HG02763 (cell line): ENCODE measurements at regions not wholly inside any gene's neighbourhood (a gene's known extent, or its start where the extent isn't known, plus 50 kb on each side); places are given as distances from the start of the nearest gene placed in this dataset.
"Not testable (repeated sequence)": the region's sequence is repeated elsewhere in the genome, so short reads cannot be mapped to it uniquely, and the experiment has no call there.

Experiments used
- ATAC-seq: cut with Tn5 transposase; IDR thresholded peaks from one replicate; pipeline ENCODE4 v1.9.1; 2021; ENCODE audit warnings: mild to moderate bottlenecking, moderate library complexity; ENCODE audit not compliant: unreplicated experiment

GRCh38 chr4:63315651-63316050, 1093.6 kb downstream of the TECRL start:
- no peak for ATAC-seq

- ATAC-seq: no peak
Measured at GRCh38 chr4:63308697-63309096, 1100.6 kb downstream of the TECRL start.

GRCh38 chr4:63302792-63303191, 1106.5 kb downstream of the TECRL start:
- no peak for ATAC-seq

- ATAC-seq: no peak
Measured at GRCh38 chr4:63302078-63302477, 1107.2 kb downstream of the TECRL start.

GRCh38 chr4:63296773-63297172, 1112.5 kb downstream of the TECRL start:
- ATAC-seq: no peak

GRCh38 chr4:63275491-63275890, 1133.8 kb downstream of the TECRL start:
- no peak for ATAC-seq

- ATAC-seq: no peak
Measured at GRCh38 chr4:63269156-63269555, 1140.1 kb downstream of the TECRL start.

- ATAC-seq: no peak
Measured at GRCh38 chr4:63233671-63234070, 1175.6 kb downstream of the TECRL start.

GRCh38 chr4:63232058-63232457, 1177.2 kb downstream of the TECRL start:
- ATAC-seq: no peak

- no peak for ATAC-seq
Measured at GRCh38 chr4:63226229-63226628, 1183.0 kb downstream of the TECRL start.

- ATAC-seq: no peak
Measured at GRCh38 chr4:63222466-63222865, 1186.8 kb downstream of the TECRL start.

GRCh38 chr4:63221477-63221876, 1187.8 kb downstream of the TECRL start:
- ATAC-seq: no peak

- ATAC-seq: no peak
Measured at GRCh38 chr4:63218856-63219255, 1190.4 kb downstream of the TECRL start.

GRCh38 chr4:63214076-63214475, 1195.2 kb downstream of the TECRL start:
- no peak for ATAC-seq

GRCh38 chr4:63211776-63212479, 1197.3 kb downstream of the TECRL start:
- no peak for ATAC-seq

- no peak for ATAC-seq
Measured at GRCh38 chr4:63211375-63211774, 1197.9 kb downstream of the TECRL start.

- ATAC-seq: not testable (repeated sequence)
Measured at GRCh38 chr4:63193029-63193428, 1216.2 kb downstream of the TECRL start.

GRCh38 chr4:63171341-63171740, 1237.9 kb downstream of the TECRL start:
- ATAC-seq: no peak

GRCh38 chr4:63170923-63171322, 1238.3 kb downstream of the TECRL start:
- no peak for ATAC-seq

GRCh38 chr4:63169836-63170235, 1239.4 kb downstream of the TECRL start:
- no peak for ATAC-seq

GRCh38 chr4:63155561-63155960, 1253.7 kb downstream of the TECRL start:
- no peak for ATAC-seq

- no peak for ATAC-seq
Measured at GRCh38 chr4:63123441-63123840, 1285.8 kb downstream of the TECRL start.

GRCh38 chr4:63122955-63123354, 1286.3 kb downstream of the TECRL start:
- ATAC-seq: no peak
